Omental fat pad (tissue), 3 donors: ENCODE measurements at regions not wholly inside any gene's neighbourhood (a gene's known extent, or its start where the extent isn't known, plus 50 kb on each side); places are given as distances from the start of the nearest gene placed in this dataset.

Experiments used
- ATAC-seq: fragments of 150-250 bp; one replicate; pipeline ENCODE4 v1.9.1; 2016; ENCODE audit warnings: mild to moderate bottlenecking, moderate library complexity; ENCODE audit not compliant: low FRiP score
- DNase-seq: peaks from one replicate; pipeline ENCODE4 v3.0.0-alpha.2; 2019; ENCODE audit warnings: low spot score
- TF ChIP-seq, protein P1 (sequence below), 3 donors: fragments of 450-650 bp; IDR thresholded peaks; one replicate each; pipeline ENCODE4 v1.5.1; 2016 to 2017; ENCODE audit warnings: antibody characterized with exemption in 3 of 3, mild to moderate bottlenecking in 3 of 3, moderate library complexity in 2 of 3

DNA sequence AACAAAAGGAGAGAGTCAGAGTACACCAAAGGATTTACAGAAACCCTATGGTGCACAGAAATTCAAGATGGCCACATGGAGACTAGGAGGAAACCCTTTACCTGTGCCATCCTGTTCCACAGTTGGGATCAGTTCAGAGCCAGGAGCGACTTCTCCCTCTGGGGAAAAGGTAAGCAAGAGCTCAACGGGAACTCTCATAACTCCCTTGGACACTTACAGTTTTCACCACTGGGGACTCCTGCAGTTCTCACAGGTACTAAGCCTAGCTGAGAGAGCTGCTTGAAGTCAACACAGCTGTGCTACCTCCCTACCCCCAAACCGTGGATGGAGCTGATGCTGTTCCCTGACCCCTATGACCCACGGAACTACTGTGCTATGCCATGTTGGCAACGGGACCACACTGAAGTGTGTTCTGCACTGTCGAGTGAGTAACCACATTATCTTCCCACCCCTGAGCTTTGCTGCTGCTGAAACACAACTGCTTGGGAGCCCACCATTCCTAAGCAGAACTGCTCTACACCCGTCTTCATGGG, 606.8 kb downstream of the GBE1 start:
- DNase-seq (no peak), ATAC-seq (no peak)
- TF ChIP-seq, protein P1, sequence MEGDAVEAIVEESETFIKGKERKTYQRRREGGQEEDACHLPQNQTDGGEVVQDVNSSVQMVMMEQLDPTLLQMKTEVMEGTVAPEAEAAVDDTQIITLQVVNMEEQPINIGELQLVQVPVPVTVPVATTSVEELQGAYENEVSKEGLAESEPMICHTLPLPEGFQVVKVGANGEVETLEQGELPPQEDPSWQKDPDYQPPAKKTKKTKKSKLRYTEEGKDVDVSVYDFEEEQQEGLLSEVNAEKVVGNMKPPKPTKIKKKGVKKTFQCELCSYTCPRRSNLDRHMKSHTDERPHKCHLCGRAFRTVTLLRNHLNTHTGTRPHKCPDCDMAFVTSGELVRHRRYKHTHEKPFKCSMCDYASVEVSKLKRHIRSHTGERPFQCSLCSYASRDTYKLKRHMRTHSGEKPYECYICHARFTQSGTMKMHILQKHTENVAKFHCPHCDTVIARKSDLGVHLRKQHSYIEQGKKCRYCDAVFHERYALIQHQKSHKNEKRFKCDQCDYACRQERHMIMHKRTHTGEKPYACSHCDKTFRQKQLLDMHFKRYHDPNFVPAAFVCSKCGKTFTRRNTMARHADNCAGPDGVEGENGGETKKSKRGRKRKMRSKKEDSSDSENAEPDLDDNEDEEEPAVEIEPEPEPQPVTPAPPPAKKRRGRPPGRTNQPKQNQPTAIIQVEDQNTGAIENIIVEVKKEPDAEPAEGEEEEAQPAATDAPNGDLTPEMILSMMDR (IDR thresholded peaks at IDR 0.05), result no peak

DNA sequence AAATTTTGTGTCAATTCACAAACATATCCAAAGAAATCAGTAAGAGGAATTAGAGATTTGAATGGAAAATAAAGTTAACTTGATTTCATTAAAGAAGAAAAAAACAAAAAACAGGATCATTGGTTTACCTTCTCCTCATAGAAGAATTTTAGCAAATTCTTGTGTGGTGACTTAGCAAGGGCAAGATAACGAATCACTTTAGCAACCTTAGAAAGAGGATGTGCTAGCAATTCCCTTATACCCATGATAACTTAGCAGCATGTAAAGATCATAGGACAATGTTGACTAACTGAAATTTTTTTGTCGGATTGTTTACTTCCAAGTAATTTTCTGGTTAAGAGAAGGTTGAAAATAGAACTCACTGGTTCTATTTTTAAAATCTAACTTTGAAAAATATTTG, 609.3 kb downstream of the GBE1 start:
- ATAC-seq (no peak), DNase-seq (no peak)
- TF ChIP-seq, protein P1 (IDR thresholded peaks at IDR 0.05), result no peak

DNA sequence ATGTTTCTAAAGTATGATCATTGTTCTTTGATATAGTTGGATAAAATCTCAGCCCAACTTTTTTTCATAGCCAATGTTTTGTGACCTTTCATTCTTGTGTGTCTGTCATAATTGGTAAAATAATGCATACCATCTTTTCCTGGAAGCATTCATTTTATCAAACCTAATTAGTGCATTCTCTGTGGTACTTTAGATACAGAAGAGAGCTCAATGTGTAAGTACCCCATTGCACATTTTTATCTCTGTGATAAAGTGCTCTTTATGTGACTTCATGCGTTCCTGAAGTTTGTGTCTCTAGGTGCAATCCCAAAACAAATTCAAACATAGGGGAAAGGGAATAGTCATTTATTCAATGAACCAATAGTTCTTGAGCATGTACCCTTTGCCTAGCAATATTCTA, 628.5 kb downstream of the GBE1 start:
- TF ChIP-seq, protein P1 (IDR thresholded peaks at IDR 0.05), result no peak
- DNase-seq, result no peak

DNA sequence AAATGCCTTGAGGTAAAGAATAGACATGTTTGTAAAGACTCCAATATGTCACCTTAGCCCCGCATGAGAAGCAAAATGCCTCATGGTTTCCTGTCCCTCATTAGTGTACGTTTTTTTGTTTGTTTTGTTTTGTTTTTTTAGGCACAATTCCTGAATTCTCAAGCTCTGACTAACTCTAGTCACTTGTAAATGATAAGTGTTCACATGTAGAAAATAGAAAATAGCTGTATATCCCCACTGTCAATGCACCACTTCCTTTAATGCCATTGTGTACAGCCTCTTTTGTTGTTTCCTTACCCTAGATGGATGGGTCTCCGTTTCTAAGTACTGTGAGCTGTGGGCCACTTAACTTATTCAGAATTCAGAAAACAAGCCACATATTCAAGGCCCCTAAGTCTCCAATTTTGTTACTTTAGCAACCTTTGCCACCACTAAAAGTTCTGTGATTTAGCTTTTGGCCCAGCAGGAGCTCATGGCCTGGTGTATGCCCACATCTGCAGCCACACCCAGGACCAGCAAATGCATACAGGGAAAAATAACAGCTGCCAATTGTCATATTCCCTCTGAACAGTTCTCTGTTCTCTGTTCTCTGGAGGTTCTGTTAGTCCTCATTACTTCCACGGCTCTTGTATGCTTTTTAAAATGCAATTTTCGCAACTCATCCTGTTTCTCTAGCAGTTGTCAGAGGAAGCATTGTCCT, 655.5 kb downstream of the GBE1 start:
- no peak for DNase-seq
- TF ChIP-seq, protein P1 (IDR thresholded peaks at IDR 0.05), result no peak
- ATAC-seq, result no peak

More for the DNA sequence above, 628.5 kb downstream of the GBE1 start:
- no peak for ATAC-seq

DNA sequence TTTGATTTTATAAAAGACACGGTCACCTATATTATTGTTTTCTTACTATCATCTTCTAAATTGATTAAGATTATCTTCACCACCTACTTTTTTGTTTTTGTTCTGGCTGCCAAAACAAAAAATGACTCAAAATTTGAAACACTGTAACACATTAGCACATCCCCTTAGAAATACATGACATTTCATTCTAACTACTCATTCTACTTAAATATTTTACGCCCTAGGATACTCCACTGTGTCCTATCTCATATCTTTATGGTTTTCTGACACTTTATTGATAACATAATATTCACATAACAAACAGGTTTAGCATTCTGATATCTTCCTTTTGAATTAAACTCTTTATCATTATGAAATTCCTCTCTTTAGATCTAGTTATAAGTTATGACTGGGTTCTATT, 656.2 kb downstream of the GBE1 start:
- no peak for DNase-seq
- TF ChIP-seq, protein P1 (IDR thresholded peaks at IDR 0.05), result no peak
- ATAC-seq, result no peak

DNA sequence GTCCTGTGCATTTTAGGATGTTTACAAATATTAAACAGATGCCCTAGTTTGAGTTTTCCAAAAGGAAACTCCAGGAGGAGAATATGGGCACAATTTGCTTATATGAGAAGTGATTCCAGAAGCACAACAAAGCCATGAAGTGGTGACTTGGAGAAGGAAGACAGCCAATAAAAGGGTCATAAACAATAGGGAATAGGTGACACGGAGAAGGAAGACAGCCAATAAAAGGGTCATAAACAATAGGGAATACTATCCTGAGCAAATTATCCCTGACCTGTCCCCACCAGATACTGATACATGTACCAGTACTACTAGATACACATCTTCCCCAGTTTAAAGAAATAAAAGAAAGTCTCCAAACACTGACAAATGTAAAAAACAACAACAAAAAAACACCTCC, 663.6 kb downstream of the GBE1 start:
- TF ChIP-seq, protein P1 (IDR thresholded peaks at IDR 0.05), result no peak
- DNase-seq (no peak), ATAC-seq (no peak)

DNA sequence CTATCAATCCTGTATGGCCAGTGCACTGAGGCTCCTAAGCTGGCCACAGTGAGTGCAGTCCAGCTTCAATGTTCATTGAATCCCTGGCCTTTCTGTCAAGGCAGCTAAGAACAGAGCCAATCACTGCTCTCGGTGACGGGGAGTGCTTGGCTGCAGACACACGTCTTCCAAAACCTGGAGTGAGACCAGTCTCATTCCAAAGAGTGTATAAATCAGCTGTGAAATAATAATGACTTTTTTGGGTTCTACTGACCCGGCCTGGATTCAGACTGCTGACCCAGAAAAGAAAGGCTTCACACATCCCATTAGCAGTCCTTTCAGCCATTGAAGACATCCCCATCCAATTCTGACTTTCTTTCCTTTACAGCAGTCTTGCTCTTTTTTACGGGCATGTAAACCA, 665.5 kb downstream of the GBE1 start:
- DNase-seq (no peak), ATAC-seq (no peak)
- TF ChIP-seq, protein P1 (IDR thresholded peaks at IDR 0.05), result no peak
